HG02970 (cell line): ENCODE measurements at regions not wholly inside any gene's neighbourhood (a gene's known extent, or its start where the extent isn't known, plus 50 kb on each side); places are given as distances from the start of the nearest gene placed in this dataset.

Source experiments
- ATAC-seq: cut with Tn5 transposase; IDR thresholded peaks from one replicate; pipeline ENCODE4 v1.9.1; 2021; ENCODE audit warnings: mild to moderate bottlenecking, moderate library complexity, moderate number of reproducible peaks; ENCODE audit not compliant: unreplicated experiment, low FRiP score

- no peak for ATAC-seq
Observed at GRCh38 chr4:38610521-38610920, 53.5 kb upstream of the KLF3 start.

DNA sequence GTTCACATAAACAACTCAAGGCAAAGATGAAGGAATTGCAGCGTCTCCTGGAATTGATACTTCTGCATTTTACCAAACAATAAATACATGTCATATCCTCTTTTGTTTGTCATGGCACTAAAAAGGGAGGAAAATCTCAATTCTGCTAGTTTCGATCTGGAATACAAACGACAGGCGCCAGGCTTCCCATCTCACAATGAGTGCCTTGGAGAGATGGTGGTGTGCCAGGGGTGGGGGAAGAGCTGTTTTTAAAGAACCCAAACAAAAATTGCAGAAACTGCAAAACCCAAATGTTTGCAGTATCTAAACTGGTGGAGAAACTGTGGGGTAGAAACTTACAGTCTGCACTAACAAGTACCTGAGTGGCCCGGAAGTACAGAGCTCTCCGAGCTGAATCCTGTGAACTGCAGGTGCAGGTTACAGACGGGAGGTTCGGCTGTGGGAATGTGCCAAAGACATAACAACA lies 53.0 kb upstream of the KLF3 start:
- ATAC-seq, result no peak

DNA sequence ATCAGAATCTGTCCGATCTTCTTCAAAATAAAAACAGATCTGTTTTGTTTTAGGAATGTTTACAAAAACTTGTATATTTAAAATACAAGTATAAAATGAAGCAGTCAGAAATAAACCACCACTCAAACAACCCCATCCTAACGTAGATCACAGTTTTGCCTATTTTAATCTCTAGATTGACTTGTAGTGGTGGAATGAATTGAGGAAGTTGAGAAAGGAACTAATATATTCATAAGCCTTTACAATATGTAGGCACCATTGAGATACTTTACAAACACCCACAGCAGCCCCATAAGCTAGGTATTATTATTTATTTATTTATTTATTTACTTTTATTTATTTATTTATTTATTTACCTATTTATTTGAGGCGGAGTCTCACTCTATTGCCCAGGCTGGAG lies 52.3 kb upstream of the KLF3 start:
- no peak for ATAC-seq

DNA sequence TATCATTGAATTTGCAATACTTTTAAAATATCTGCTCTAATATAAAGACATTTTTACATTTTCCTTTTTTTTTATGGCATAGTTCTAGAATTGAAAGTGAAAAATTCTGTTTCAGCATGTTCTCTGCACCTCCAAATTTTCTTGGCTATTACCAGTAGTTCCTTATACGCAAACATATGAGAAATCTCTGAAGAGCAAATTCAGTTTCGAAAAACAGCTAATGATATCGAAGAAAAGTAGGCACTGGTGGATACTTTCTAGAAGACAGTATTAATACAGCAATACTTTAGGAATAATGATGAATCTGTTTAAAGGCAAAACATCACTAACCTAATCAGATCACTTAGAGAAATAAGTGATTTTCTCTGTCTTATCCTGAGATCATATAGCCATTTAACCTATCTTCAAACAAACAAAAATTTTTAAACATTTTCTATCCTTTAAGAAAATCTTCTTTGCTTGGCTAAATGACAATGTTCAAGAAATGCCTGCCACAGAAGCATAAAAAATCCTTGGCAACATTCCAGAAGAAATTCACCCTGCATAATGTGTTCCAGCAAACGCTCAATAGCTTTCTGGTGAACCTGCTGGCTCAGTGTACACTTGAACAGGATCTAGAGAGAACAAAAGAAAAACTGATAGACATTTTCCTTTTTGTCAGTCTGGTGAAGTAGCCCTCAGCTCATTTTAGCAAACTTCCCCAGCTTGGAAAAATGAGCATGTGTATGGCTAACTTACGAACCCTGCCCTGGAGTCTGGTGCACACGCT lies 51.2 kb upstream of the KLF3 start:
- ATAC-seq, result no peak
